Tibial nerve (tissue), 4 donors: ENCODE measurements at regions not wholly inside any gene's neighbourhood (a gene's known extent, or its start where the extent isn't known, plus 50 kb on each side); places are given as distances from the start of the nearest gene placed in this dataset.

Experiments
- EP300 ChIP-seq, 2 donors: sonication (generic); formaldehyde crosslinking; IDR thresholded peaks; one replicate each; pipeline ENCODE4 v1.6.1; 2017; ENCODE audit warnings: antibody characterized with exemption in 2 of 2, mild to moderate bottlenecking in 1 of 2
- POLR2A ChIP-seq, 2 donors: fragments of 450-650 bp; IDR thresholded peaks; one replicate each; pipeline ENCODE4 v1.6.1; 2017; ENCODE audit warnings: antibody characterized with exemption in 2 of 2, mild to moderate bottlenecking in 2 of 2, moderate library complexity in 2 of 2
- TF ChIP-seq, protein P1 (sequence below), 5 experiments: fragments of 200-600 bp in 3 of 5; fragments of 450-650 bp in 2 of 5; sonication (generic) in 3 of 5; IDR thresholded peaks; one replicate each; pipeline ENCODE4 v1.5.1; 2016 to 2019; ENCODE audit warnings: antibody characterized with exemption in 5 of 5, mild to moderate bottlenecking in 3 of 5, moderate library complexity in 2 of 5

DNA sequence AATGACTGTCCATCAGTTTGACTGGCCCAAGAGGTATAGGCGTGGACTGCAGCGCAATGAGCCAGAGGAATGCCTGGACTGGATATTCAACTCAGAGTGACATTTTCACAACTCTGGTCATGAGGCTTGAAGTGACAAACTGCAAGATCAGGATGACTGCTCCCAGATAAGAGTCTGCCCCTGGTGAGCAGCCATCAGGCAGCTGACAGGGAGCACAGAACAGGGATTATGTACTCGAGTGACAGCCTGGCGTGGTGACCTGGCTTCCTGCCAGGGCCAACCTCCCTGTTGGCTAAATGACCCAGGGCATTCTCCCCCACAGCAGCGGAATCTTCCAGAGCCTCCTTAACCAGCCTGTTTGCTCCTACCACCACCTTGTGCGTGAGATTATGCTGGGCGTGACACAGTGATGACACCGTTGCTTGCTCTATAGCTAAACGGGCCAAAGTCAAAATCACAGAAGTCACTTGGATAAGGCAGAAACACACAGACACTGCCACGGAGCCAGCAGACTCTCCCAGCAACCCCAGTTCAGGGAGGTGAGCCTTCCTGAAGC, 209.1 kb upstream of the JARID2 start:
- TF ChIP-seq POLR2A (IDR thresholded peaks at IDR 0.05) (no peak), EP300 (IDR thresholded peaks at IDR 0.05) (no peak)
- TF ChIP-seq, protein P1, sequence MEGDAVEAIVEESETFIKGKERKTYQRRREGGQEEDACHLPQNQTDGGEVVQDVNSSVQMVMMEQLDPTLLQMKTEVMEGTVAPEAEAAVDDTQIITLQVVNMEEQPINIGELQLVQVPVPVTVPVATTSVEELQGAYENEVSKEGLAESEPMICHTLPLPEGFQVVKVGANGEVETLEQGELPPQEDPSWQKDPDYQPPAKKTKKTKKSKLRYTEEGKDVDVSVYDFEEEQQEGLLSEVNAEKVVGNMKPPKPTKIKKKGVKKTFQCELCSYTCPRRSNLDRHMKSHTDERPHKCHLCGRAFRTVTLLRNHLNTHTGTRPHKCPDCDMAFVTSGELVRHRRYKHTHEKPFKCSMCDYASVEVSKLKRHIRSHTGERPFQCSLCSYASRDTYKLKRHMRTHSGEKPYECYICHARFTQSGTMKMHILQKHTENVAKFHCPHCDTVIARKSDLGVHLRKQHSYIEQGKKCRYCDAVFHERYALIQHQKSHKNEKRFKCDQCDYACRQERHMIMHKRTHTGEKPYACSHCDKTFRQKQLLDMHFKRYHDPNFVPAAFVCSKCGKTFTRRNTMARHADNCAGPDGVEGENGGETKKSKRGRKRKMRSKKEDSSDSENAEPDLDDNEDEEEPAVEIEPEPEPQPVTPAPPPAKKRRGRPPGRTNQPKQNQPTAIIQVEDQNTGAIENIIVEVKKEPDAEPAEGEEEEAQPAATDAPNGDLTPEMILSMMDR (IDR thresholded peaks at IDR 0.05) = no peak
